PC-9 (cell line): ENCODE measurements at regions not wholly inside any gene's neighbourhood (a gene's known extent, or its start where the extent isn't known, plus 50 kb on each side); places are given as distances from the start of the nearest gene placed in this dataset.

Experiments
- BruUV-seq: library from RNA; stranded (reverse); fragments of 400-500 nt; replicated peaks from 2 replicates; lab custom pipeline; 2021; lab: Mats Ljungman, UMichigan
- CTCF ChIA-PET: fragments of 300-600 bp; sonication (Branson Sonifier 250); formaldehyde crosslinking; loops from one replicate; lab custom pipeline; 2022; ENCODE audit warnings: antibody characterized with exemption; lab: Charles Lee
- POLR2A ChIA-PET: fragments of 300-600 bp; sonication (Branson Sonifier 250); formaldehyde crosslinking; loops from one replicate; lab custom pipeline; 2022; ENCODE audit warnings: antibody characterized with exemption; ENCODE audit not compliant: unreplicated experiment; lab: Charles Lee
- DNase-seq, 2 experiments: peaks; one replicate each; pipeline versions ENCODE4 v3.0.0 to v3.0.0-alpha.2; 2015 to 2022; ENCODE audit warnings: mixed read lengths in 1 of 2
- H2AFZ ChIP-seq: fragments of 200-600 bp; sonication (generic); 2 replicates; pipeline ENCODE4 v1.8.1; 2017; ENCODE audit warnings: antibody characterized with exemption
- H3F3A ChIP-seq: fragments of 200-600 bp; sonication (generic); 2 replicates; pipeline ENCODE4 v1.8.1; 2017; ENCODE audit warnings: antibody characterized with exemption, mild to moderate bottlenecking, low read depth; ENCODE audit not compliant: insufficient read depth
- H3K27ac ChIP-seq: fragments of 200-600 bp; sonication (generic); 2 replicates; pipeline ENCODE4 v1.6.1; 2016; ENCODE audit warnings: mixed run types
- H3K27me3 ChIP-seq: fragments of 200-600 bp; sonication (generic); 2 replicates; pipeline ENCODE4 v1.6.1; 2016; ENCODE audit warnings: low read depth, mixed run types; ENCODE audit not compliant: insufficient read depth
- H3K36me3 ChIP-seq: fragments of 200-600 bp; sonication (generic); 2 replicates; pipeline ENCODE4 v1.6.1; 2016; ENCODE audit warnings: low read depth, mixed run types
- H3K4me1 ChIP-seq: fragments of 200-600 bp; sonication (generic); replicated peaks from 2 replicates; pipeline ENCODE4 v1.6.1; 2016; ENCODE audit warnings: mixed run types; ENCODE audit not compliant: insufficient read depth
- H3K4me2 ChIP-seq: fragments of 200-600 bp; sonication (generic); 2 replicates; pipeline ENCODE4 v1.6.1; 2017; ENCODE audit warnings: mixed run types
- H3K4me3 ChIP-seq: fragments of 200-600 bp; sonication (generic); 2 replicates; pipeline ENCODE4 v1.6.1; 2016; ENCODE audit warnings: mixed run types
- H3K79me2 ChIP-seq: fragments of 200-600 bp; sonication (generic); 2 replicates; pipeline ENCODE4 v1.6.1; 2017; ENCODE audit warnings: low read depth, mixed run types
- H3K9me2 ChIP-seq: fragments of 200-600 bp; sonication (generic); 2 replicates; pipeline ENCODE4 v1.8.1; 2017; ENCODE audit warnings: mild to moderate bottlenecking; ENCODE audit not compliant: insufficient read depth
- H3K9me3 ChIP-seq: fragments of 200-600 bp; sonication (generic); 2 replicates; pipeline ENCODE4 v1.8.1; 2016; ENCODE audit warnings: low read depth; ENCODE audit not compliant: insufficient read depth
- H4K20me1 ChIP-seq: fragments of 200-600 bp; sonication (generic); 2 replicates; pipeline ENCODE4 v1.8.1; 2017; ENCODE audit not compliant: insufficient read depth
- EZH2 ChIP-seq: fragments of 200-600 bp; sonication (generic); IDR thresholded peaks from 2 replicates; pipeline ENCODE4 v1.8.0; 2017; ENCODE audit warnings: antibody characterized with exemption, low read depth
- intact Hi-C: fragments of 100-400 bp; cut with micrococcal nuclease; formaldehyde crosslinking; loops from one replicate; pipeline ENCODE4 v1.10.0; 2022; ENCODE audit not compliant: unreplicated experiment
- TF ChIP-seq, protein P1 (sequence below): fragments of 200-600 bp; sonication (generic); conservative IDR thresholded peaks from 2 replicates; pipeline ENCODE4 v1.6.1; 2017; ENCODE audit warnings: mixed run types, antibody characterized with exemption, mild to moderate bottlenecking, moderate library complexity

DNA sequence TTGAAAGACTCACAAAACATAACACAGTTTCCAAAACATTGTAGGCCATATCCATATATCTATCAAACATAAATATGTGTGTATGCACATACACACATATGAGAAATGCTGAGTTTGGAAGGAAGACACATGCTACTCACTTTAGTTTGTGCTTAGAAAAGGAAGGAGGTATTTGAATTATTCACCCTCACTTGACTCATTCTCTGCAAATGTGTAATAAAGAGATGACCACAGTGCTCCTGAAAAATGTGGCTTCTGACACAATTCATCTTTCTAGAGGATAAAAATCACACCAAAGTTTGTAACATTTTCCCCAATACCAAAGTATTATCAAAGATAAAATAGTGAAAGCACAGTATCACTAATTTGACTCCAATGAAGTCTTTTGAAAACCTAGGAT is 950.1 kb downstream of the FAT4 start:
- Histone ChIP-seq H3K4me2 (no peak overlapping the region), H3K27me3 (no peaks in the 10 kb centered on the region), H3K4me3 (no peak overlapping the region), H2AFZ (no peak overlapping the region), H3K9me3 (no peaks in the 10 kb centered on the region), H3K9me2 (no peaks in the 10 kb centered on the region), H3K79me2 (no peaks in the 10 kb centered on the region), H3F3A (no peaks in the 10 kb centered on the region), H3K27ac (no peak overlapping the region), H3K36me3 (no peaks in the 10 kb centered on the region), H4K20me1 (no peaks in the 10 kb centered on the region), H3K4me1 (no peaks in the 10 kb centered on the region)
- POLR2A ChIA-PET: no interaction called here
- no TSS peak for BruUV-seq
- CTCF ChIA-PET: no interaction called here
- intact Hi-C loops: loop anchor here (5.0 kb wide), 1 partner anchor 953 kb away; the partner anchor contains the start of gene FAT4
- no peak for TF ChIP-seq EZH2
- TF ChIP-seq, protein P1, sequence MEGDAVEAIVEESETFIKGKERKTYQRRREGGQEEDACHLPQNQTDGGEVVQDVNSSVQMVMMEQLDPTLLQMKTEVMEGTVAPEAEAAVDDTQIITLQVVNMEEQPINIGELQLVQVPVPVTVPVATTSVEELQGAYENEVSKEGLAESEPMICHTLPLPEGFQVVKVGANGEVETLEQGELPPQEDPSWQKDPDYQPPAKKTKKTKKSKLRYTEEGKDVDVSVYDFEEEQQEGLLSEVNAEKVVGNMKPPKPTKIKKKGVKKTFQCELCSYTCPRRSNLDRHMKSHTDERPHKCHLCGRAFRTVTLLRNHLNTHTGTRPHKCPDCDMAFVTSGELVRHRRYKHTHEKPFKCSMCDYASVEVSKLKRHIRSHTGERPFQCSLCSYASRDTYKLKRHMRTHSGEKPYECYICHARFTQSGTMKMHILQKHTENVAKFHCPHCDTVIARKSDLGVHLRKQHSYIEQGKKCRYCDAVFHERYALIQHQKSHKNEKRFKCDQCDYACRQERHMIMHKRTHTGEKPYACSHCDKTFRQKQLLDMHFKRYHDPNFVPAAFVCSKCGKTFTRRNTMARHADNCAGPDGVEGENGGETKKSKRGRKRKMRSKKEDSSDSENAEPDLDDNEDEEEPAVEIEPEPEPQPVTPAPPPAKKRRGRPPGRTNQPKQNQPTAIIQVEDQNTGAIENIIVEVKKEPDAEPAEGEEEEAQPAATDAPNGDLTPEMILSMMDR: no peak
- no peak for DNase-seq

DNA sequence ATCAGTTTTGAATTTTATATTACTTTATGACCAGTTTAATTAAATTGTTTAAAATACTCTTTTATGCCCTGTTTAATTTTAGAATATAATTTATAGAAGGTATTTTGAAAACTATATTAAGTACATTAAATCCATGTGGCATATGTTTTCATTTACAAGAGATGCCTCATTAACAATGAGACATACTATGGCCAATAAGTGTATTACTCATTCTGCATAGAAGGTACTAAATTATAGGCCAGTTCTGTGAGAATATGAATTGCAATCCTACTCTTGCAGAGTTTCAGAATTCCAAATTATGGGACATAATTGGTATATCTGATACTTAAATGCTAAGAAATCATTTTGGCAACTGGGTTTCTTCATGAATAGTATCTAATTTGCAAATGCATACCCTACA is 951.1 kb downstream of the FAT4 start:
- intact Hi-C loops: loop anchor here (5.0 kb wide), 1 partner anchor 954 kb away; the partner anchor contains the start of gene FAT4
- H3K4me3 ChIP-seq: no peak overlapping the region
- no peak for DNase-seq
- H3K36me3 ChIP-seq: no peaks in the 10 kb centered on the region
- no peaks in the 10 kb centered on the region for H3K4me1 ChIP-seq
- ChIA-PET POLR2A (no interaction called here), CTCF (no interaction called here)
- H3K27ac ChIP-seq: no peak overlapping the region
- no peak overlapping the region for H3K4me2 ChIP-seq
- BruUV-seq: no TSS peak
- H3K79me2 ChIP-seq: no peaks in the 10 kb centered on the region
- TF ChIP-seq, protein P1: no peak
- H2AFZ ChIP-seq: no peak overlapping the region
- H3K9me2 ChIP-seq: no peaks in the 10 kb centered on the region
- no peaks in the 10 kb centered on the region for H3F3A ChIP-seq
- no peaks in the 10 kb centered on the region for H4K20me1 ChIP-seq
- no peaks in the 10 kb centered on the region for H3K27me3 ChIP-seq
- no peaks in the 10 kb centered on the region for H3K9me3 ChIP-seq

DNA sequence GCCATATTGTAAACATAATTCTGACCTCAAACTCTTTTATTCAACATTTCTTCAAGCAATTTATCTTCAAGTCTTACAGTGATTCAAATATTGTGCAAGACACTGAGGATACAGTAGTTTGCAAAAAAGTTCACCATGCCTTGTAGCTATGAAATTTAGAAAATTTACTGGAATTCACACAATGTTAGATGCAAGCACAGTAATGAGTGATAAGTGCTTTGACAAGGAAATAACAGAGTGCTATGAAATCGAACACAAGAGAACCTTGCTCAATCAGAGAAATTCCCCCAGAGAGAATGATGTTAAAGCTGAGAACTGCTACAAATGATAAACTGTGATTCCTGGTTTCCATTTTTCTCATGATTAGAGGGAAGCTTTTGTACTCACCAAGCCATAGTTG is 952.9 kb downstream of the FAT4 start:
- no peaks in the 10 kb centered on the region for H3K9me3 ChIP-seq
- H3K4me1 ChIP-seq: no peaks in the 10 kb centered on the region
- TF ChIP-seq EZH2: no peak
- TF ChIP-seq, protein P1: no peak
- no peaks in the 10 kb centered on the region for H3K36me3 ChIP-seq
- H3F3A ChIP-seq: no peaks in the 10 kb centered on the region
- ChIA-PET CTCF (no interaction called here), POLR2A (no interaction called here)
- intact Hi-C loops: loop anchor here (5.0 kb wide), 1 partner anchor 955 kb away; the partner anchor contains the start of gene FAT4
- H3K4me2 ChIP-seq: no peak overlapping the region
- H3K9me2 ChIP-seq: no peaks in the 10 kb centered on the region
- no peak for DNase-seq
- H2AFZ ChIP-seq: no peak overlapping the region
- no peak overlapping the region for H3K4me3 ChIP-seq
- H3K27me3 ChIP-seq: no peaks in the 10 kb centered on the region
- H4K20me1 ChIP-seq: no peaks in the 10 kb centered on the region
- H3K79me2 ChIP-seq: no peaks in the 10 kb centered on the region
- no peak overlapping the region for H3K27ac ChIP-seq
- BruUV-seq: no TSS peak
